K562 (cell line): ENCODE measurements at regions not wholly inside any gene's neighbourhood (a gene's known extent, or its start where the extent isn't known, plus 50 kb on each side); places are given as distances from the start of the nearest gene placed in this dataset.

Source experiments
- AFF4 ChIP-seq: sonication (generic); formaldehyde crosslinking; IDR thresholded peaks from 2 replicates; pipeline ENCODE4 v1.8.0; 2023; ENCODE audit warnings: mild to moderate bottlenecking, missing genetic modification reagents
- CREBBP ChIP-seq: IDR thresholded peaks from one replicate; pipeline ENCODE4 v1.6.1; 2012; ENCODE audit warnings: low read depth, mild to moderate bottlenecking, control low read depth, inconsistent platforms, low read length
- MCM3 ChIP-seq: fragments of 450-650 bp; IDR thresholded peaks from 2 replicates; pipeline ENCODE4 v1.6.1; 2016
- PBX2 ChIP-seq, 2 experiments: IDR thresholded peaks in 1 of 2; conservative IDR thresholded peaks in 1 of 2; 2 replicates each; pipeline ENCODE4 v1.6.1; 2016; ENCODE audit warnings: low read depth in 2 of 2, mild to moderate bottlenecking in 1 of 2, missing compliant biosample characterization in 1 of 2, missing genetic modification characterization in 1 of 2, moderate library complexity in 1 of 2
- SETDB1 ChIP-seq: IDR thresholded peaks from one replicate; pipeline ENCODE4 v1.6.1; 2012; ENCODE audit warnings: low read length, control low read depth, inconsistent platforms
- TBL1XR1 ChIP-seq, 2 experiments: IDR thresholded peaks; 2 replicates each; pipeline ENCODE4 v1.6.1; 2012; ENCODE audit warnings: improper control_type of control experiment in 2 of 2, low read length in 2 of 2, mild to moderate bottlenecking in 1 of 2
- TFAM ChIP-seq: fragments of 250-450 bp; sonication (Bioruptor Pico); conservative IDR thresholded peaks from 2 replicates; pipeline ENCODE4 v1.5.0; 2021; ENCODE audit warnings: mild to moderate bottlenecking, moderate library complexity
- ZFX ChIP-seq: sonication (generic); formaldehyde crosslinking; IDR thresholded peaks from 2 replicates; pipeline ENCODE4 v1.8.0; 2022; ENCODE audit warnings: mild to moderate bottlenecking, missing genetic modification reagents, moderate library complexity
- ZNF133 ChIP-seq: fragments of 250-450 bp; sonication (Bioruptor Pico); IDR thresholded peaks from 2 replicates; pipeline ENCODE4 v1.4.0; 2020; ENCODE audit warnings: mild to moderate bottlenecking
- ZNF655 ChIP-seq: fragments of 250-450 bp; sonication (Bioruptor Pico); IDR thresholded peaks from 2 replicates; pipeline ENCODE4 v1.5.0; 2021

- TF ChIP-seq AFF4 (CRISPR knock-in tag) (no peak), ZNF655 (CRISPR knock-in tag) (no peak), TFAM (CRISPR knock-in tag) (no peak), SETDB1 (no peak), CREBBP (no peak), ZFX (CRISPR knock-in tag) (no peak), ZNF133 (CRISPR knock-in tag) (no peak), TBL1XR1 (IDR thresholded peaks at IDR 0.05; ENCODE audit: low read length in 2 of 2) (no peak), MCM3 (no peak), PBX2 (CRISPR knock-in tag; IDR thresholded peaks at IDR 0.05; ENCODE audit: low read depth) (no peak), PBX2 (tag; conservative IDR thresholded peaks at IDR 0.05; ENCODE audit: low read depth) (no peak)
Measured at GRCh38 chr1:81596341-81596740, 204.4 kb upstream of the ADGRL2 start (continued).
